ENCODE measurements at regions not wholly inside any gene's neighbourhood (a gene's known extent, or its start where the extent isn't known, plus 50 kb on each side); places are given as distances from the start of the nearest gene placed in this dataset.

- no peak overlapping the region for H3K4me3 ChIP-seq
- H3K36me3 ChIP-seq (ENCODE audit: control insufficient read depth in 4 of 4, insufficient read depth in 4 of 4, low read length in 4 of 4) = no peaks in the 10 kb centered on the region
- H3K4me1 ChIP-seq (ENCODE audit: control insufficient read depth in 5 of 5, insufficient read depth in 5 of 5, low read length in 5 of 5) = peaks cover 0 to 13% (median 0%) of the 10 kb centered on the region in 5 donors
- H3K9ac ChIP-seq (ENCODE audit: insufficient read depth in 1 of 2, low read length in 2 of 2) = no peak overlapping the region
- no peaks in the 10 kb centered on the region for H3K9me3 ChIP-seq (ENCODE audit: control insufficient read depth in 4 of 4, insufficient read depth in 3 of 4, low read length in 3 of 4)
- H3K27ac ChIP-seq (ENCODE audit: low read depth in 1 of 2, low read length in 1 of 2) = no peak overlapping the region
- TF ChIP-seq CTCF (IDR thresholded peaks at IDR 0.05; ENCODE audit: control extremely low read depth, extremely low read depth) = no peak
- ATAC-seq (ENCODE audit: insufficient read depth, low FRiP score) (no peak), DNase-seq (no peak)
- WGBS, 2 donors = 85 to 91% methylated on average over 4 of the region's 4 CpGs
- no peaks in the 10 kb centered on the region for H3K27me3 ChIP-seq (ENCODE audit: control insufficient read depth in 3 of 3, insufficient read depth in 3 of 3, low read length in 2 of 3)
These were observed 73.8 kb upstream of the PCSK6 start for GRCh38 chr15:101563176-101563796.

- TF ChIP-seq CTCF (IDR thresholded peaks at IDR 0.05; ENCODE audit: control extremely low read depth, extremely low read depth) = no peak
- no peaks in the 10 kb centered on the region for H3K9me3 ChIP-seq (ENCODE audit: control insufficient read depth in 4 of 4, insufficient read depth in 3 of 4, low read length in 3 of 4)
- H3K27ac ChIP-seq (ENCODE audit: low read depth in 1 of 2, low read length in 1 of 2) = no peak overlapping the region
- ATAC-seq (ENCODE audit: insufficient read depth, low FRiP score) = no peak
- H3K4me1 ChIP-seq (ENCODE audit: control insufficient read depth in 5 of 5, insufficient read depth in 5 of 5, low read length in 5 of 5) = peaks cover 0 to 13% (median 0%) of the 10 kb centered on the region in 5 donors
- H3K36me3 ChIP-seq (ENCODE audit: control insufficient read depth in 4 of 4, insufficient read depth in 4 of 4, low read length in 4 of 4) = no peaks in the 10 kb centered on the region
- H3K4me3 ChIP-seq = no peak overlapping the region
- no peak for DNase-seq
- H3K9ac ChIP-seq (ENCODE audit: insufficient read depth in 1 of 2, low read length in 2 of 2) = no peak overlapping the region
- H3K27me3 ChIP-seq (ENCODE audit: control insufficient read depth in 3 of 3, insufficient read depth in 3 of 3, low read length in 2 of 3) = no peaks in the 10 kb centered on the region
- 92 to 93% methylated on average over 21 to 22 of the region's 22 CpGs for WGBS, 2 donors
These were observed 73.0 kb upstream of the PCSK6 start for GRCh38 chr15:101562428-101563059.

GRCh38 chr15:101561584-101561906 is 72.0 kb upstream of the PCSK6 start:
- Histone ChIP-seq H3K36me3 (ENCODE audit: control insufficient read depth in 4 of 4, insufficient read depth in 4 of 4, low read length in 4 of 4) (no peaks in the 10 kb centered on the region), H3K9me3 (ENCODE audit: control insufficient read depth in 4 of 4, insufficient read depth in 3 of 4, low read length in 3 of 4) (no peaks in the 10 kb centered on the region), H3K27me3 (ENCODE audit: control insufficient read depth in 3 of 3, insufficient read depth in 3 of 3, low read length in 2 of 3) (no peaks in the 10 kb centered on the region), H3K4me1 (ENCODE audit: control insufficient read depth in 5 of 5, insufficient read depth in 5 of 5, low read length in 5 of 5) (peaks cover 0 to 13% (median 0%) of the 10 kb centered on the region in 5 donors), H3K9ac (ENCODE audit: insufficient read depth in 1 of 2, low read length in 2 of 2) (no peak overlapping the region), H3K27ac (ENCODE audit: low read depth in 1 of 2, low read length in 1 of 2) (no peak overlapping the region), H3K4me3 (no peak overlapping the region)
- no peak for ATAC-seq (ENCODE audit: insufficient read depth, low FRiP score)
- no peak for TF ChIP-seq CTCF (IDR thresholded peaks at IDR 0.05; ENCODE audit: control extremely low read depth, extremely low read depth)
- WGBS, 2 donors = 87 to 89% methylated on average over 15 of the region's 15 CpGs
- no peak for DNase-seq
